A549 (cell line): ENCODE measurements at regions not wholly inside any gene's neighbourhood (a gene's known extent, or its start where the extent isn't known, plus 50 kb on each side); places are given as distances from the start of the nearest gene placed in this dataset.

Source experiments
- CTCF ChIP-seq: fragments of >200 bp; sonication (Bioruptor Twin); formaldehyde crosslinking; IDR thresholded peaks from 3 replicates; pipeline ENCODE4 v1.5.1; 2016
- REST ChIP-seq: fragments of 200-600 bp; sonication (generic); IDR thresholded peaks from 2 replicates; pipeline ENCODE4 v1.6.1; 2016; ENCODE audit warnings: antibody characterized with exemption, mild to moderate bottlenecking, moderate library complexity

GRCh38 chr9:100671898-100672297 is 94.0 kb downstream of the CAVIN4 start:
- no peak for TF ChIP-seq CTCF
- TF ChIP-seq REST = no peak
